Fibroblast of lung (primary cell): ENCODE measurements at regions not wholly inside any gene's neighbourhood (a gene's known extent, or its start where the extent isn't known, plus 50 kb on each side); places are given as distances from the start of the nearest gene placed in this dataset.
A peak's percentile ranks its signal among the peaks of the same experiment; 100 is the strongest.

Source experiments
- DNase-seq, 2 donors: peaks; one replicate each; pipeline versions ENCODE4 v3.0.0 to v3.0.0-alpha.2; 2010; ENCODE audit warnings: low read depth in 2 of 2
- H2AFZ ChIP-seq: 2 replicates; pipeline ENCODE4 v1.5.1; 2012; ENCODE audit warnings: low read length, control low read depth, inconsistent platforms
- H3K27ac ChIP-seq: 2 replicates; pipeline ENCODE4 v1.5.1; 2011; ENCODE audit warnings: low read length, control low read depth; ENCODE audit not compliant: insufficient read depth
- H3K27me3 ChIP-seq: 2 replicates; pipeline ENCODE4 v1.5.1; 2011; ENCODE audit warnings: mild to moderate bottlenecking, low read length; ENCODE audit not compliant: control insufficient read depth, insufficient read depth
- H3K36me3 ChIP-seq: 2 replicates; pipeline ENCODE4 v1.5.1; 2011; ENCODE audit warnings: low read length; ENCODE audit not compliant: control insufficient read depth, insufficient read depth
- H3K4me1 ChIP-seq: 2 replicates; pipeline ENCODE4 v1.5.1; 2011; ENCODE audit warnings: low read length; ENCODE audit not compliant: control insufficient read depth, insufficient read depth; ENCODE audit errors: extremely low read depth
- H3K4me2 ChIP-seq: 2 replicates; pipeline ENCODE4 v1.5.1; 2011; ENCODE audit warnings: low read length, control low read depth; ENCODE audit not compliant: insufficient read depth; ENCODE audit errors: extremely low read depth
- H3K4me3 ChIP-seq, 4 experiments: fragments of 200-600 bp in 1 of 4; sonication (generic) in 1 of 4; replicated peaks in 1 of 4; 2 replicates each; pipeline ENCODE4 v1.5.1; 2011 to 2016; ENCODE audit warnings: low read length in 4 of 4, low read depth in 3 of 4, mild to moderate bottlenecking in 3 of 4, control low read depth in 2 of 4, inconsistent platforms in 1 of 4, mixed read lengths in 1 of 4; ENCODE audit not compliant: insufficient read depth in 1 of 4; ENCODE audit errors: control extremely low read depth in 1 of 4
- H3K79me2 ChIP-seq: 2 replicates; pipeline ENCODE4 v1.5.1; 2012; ENCODE audit warnings: mild to moderate bottlenecking, low read length, inconsistent platforms; ENCODE audit not compliant: control insufficient read depth, insufficient read depth
- H3K9ac ChIP-seq: 2 replicates; pipeline ENCODE4 v1.5.1; 2011; ENCODE audit warnings: mild to moderate bottlenecking, low read length, control low read depth; ENCODE audit not compliant: insufficient read depth
- H3K9me3 ChIP-seq: 2 replicates; pipeline ENCODE4 v1.5.1; 2012; ENCODE audit warnings: low read depth, low read length; ENCODE audit not compliant: control insufficient read depth, insufficient read depth
- H4K20me1 ChIP-seq: 2 replicates; pipeline ENCODE4 v1.5.1; 2011; ENCODE audit warnings: low read length; ENCODE audit not compliant: control insufficient read depth, insufficient read depth; ENCODE audit errors: extremely low read depth
- CTCF ChIP-seq, 2 donors: IDR thresholded peaks in 1 of 2; conservative IDR thresholded peaks in 1 of 2; 1 replicate in 1 of 2; 2 replicates in 1 of 2; pipeline ENCODE4 v1.5.1; 2011 to 2012; ENCODE audit warnings: low read length in 2 of 2, control low read depth in 1 of 2, inconsistent platforms in 1 of 2, low read depth in 1 of 2, mild to moderate bottlenecking in 1 of 2
- EZH2 ChIP-seq: IDR thresholded peaks from 2 replicates; pipeline ENCODE4 v1.5.1; 2012; ENCODE audit warnings: low read length, control low read depth, mild to moderate bottlenecking; ENCODE audit errors: missing control alignments

GRCh38 chr1:187570166-187570565, 741.4 kb downstream of the PLA2G4A start:
- no peak overlapping the region for H3K4me2 ChIP-seq
- TF ChIP-seq EZH2 (no peak), CTCF (conservative IDR thresholded peaks at IDR 0.05 in 1 of 2, IDR thresholded peaks at IDR 0.05 in 1 of 2; ENCODE audit: low read depth in 1 of 2, low read length in 2 of 2) (no peak)
- no peak overlapping the region for H3K27ac ChIP-seq

GRCh38 chr1:187577610-187578009, 748.9 kb downstream of the PLA2G4A start:
- no peak overlapping the region for H3K4me2 ChIP-seq
- no peaks in the 10 kb centered on the region for H3K9me3 ChIP-seq
- no peak overlapping the region for H3K27ac ChIP-seq
- H4K20me1 ChIP-seq = no peaks in the 10 kb centered on the region
- H3K27me3 ChIP-seq = no peaks in the 10 kb centered on the region
- H3K4me3 ChIP-seq = no peak overlapping the region
- TF ChIP-seq CTCF (conservative IDR thresholded peaks at IDR 0.05 in 1 of 2, IDR thresholded peaks at IDR 0.05 in 1 of 2; ENCODE audit: low read depth in 1 of 2, low read length in 2 of 2) = no peak
- TF ChIP-seq EZH2 = no peak
- H3K36me3 ChIP-seq = no peaks in the 10 kb centered on the region
- no peaks in the 10 kb centered on the region for H3K79me2 ChIP-seq
- DNase-seq = peak in 1 of 2 donors; percentile 48
- H2AFZ ChIP-seq = no peak overlapping the region
- no peak overlapping the region for H3K9ac ChIP-seq
- H3K4me1 ChIP-seq = no peaks in the 10 kb centered on the region

More at GRCh38 chr1:187570166-187570565, 741.4 kb downstream of the PLA2G4A start:
- no peak for DNase-seq
- H4K20me1 ChIP-seq = no peaks in the 10 kb centered on the region
- H3K9ac ChIP-seq = no peak overlapping the region
- H3K4me1 ChIP-seq = no peaks in the 10 kb centered on the region
- no peaks in the 10 kb centered on the region for H3K9me3 ChIP-seq
- H3K4me3 ChIP-seq = no peak overlapping the region
- H3K79me2 ChIP-seq = no peaks in the 10 kb centered on the region
- no peak overlapping the region for H2AFZ ChIP-seq
- H3K27me3 ChIP-seq = no peaks in the 10 kb centered on the region
- no peaks in the 10 kb centered on the region for H3K36me3 ChIP-seq

- no peaks in the 10 kb centered on the region for H3K27me3 ChIP-seq
- DNase-seq = peak in 1 of 2 donors; percentile 36
Measured at GRCh38 chr1:187588917-187589316, 760.2 kb downstream of the PLA2G4A start.

More at GRCh38 chr1:187588917-187589316, 760.2 kb downstream of the PLA2G4A start:
- Histone ChIP-seq H3K4me1 (no peaks in the 10 kb centered on the region), H3K79me2 (no peaks in the 10 kb centered on the region), H3K9me3 (no peaks in the 10 kb centered on the region), H3K36me3 (no peaks in the 10 kb centered on the region), H3K9ac (no peak overlapping the region), H2AFZ (no peak overlapping the region), H3K27ac (no peak overlapping the region), H3K4me3 (no peak overlapping the region), H3K4me2 (no peak overlapping the region), H4K20me1 (no peaks in the 10 kb centered on the region)
- TF ChIP-seq CTCF (conservative IDR thresholded peaks at IDR 0.05 in 1 of 2, IDR thresholded peaks at IDR 0.05 in 1 of 2; ENCODE audit: low read depth in 1 of 2, low read length in 2 of 2) = no peak
- no peak for TF ChIP-seq EZH2
